HepG2 (cell line): ENCODE measurements at regions not wholly inside any gene's neighbourhood (a gene's known extent, or its start where the extent isn't known, plus 50 kb on each side); places are given as distances from the start of the nearest gene placed in this dataset.

Experiments
- BRD4 ChIP-seq: sonication (generic); formaldehyde crosslinking; IDR thresholded peaks from 2 replicates; pipeline ENCODE4 v1.4.0; 2020; ENCODE audit warnings: missing genetic modification reagents
- EED ChIP-seq: sonication (generic); formaldehyde crosslinking; IDR thresholded peaks from 2 replicates; pipeline ENCODE4 v1.5.0; 2020; ENCODE audit warnings: mild to moderate bottlenecking, missing genetic modification reagents
- FOXJ3 ChIP-seq: sonication (generic); formaldehyde crosslinking; IDR thresholded peaks from 2 replicates; pipeline ENCODE4 v1.4.0; 2020; ENCODE audit warnings: missing genetic modification reagents, mild to moderate bottlenecking, borderline replicate concordance
- GMEB1 ChIP-seq: sonication (generic); formaldehyde crosslinking; IDR thresholded peaks from 2 replicates; pipeline ENCODE4 v1.5.1; 2020; ENCODE audit warnings: missing genetic modification reagents, mild to moderate bottlenecking, borderline replicate concordance
- MAZ ChIP-seq, 2 experiments: sonication (generic) in 1 of 2; formaldehyde crosslinking in 1 of 2; IDR thresholded peaks; 2 replicates each; pipeline versions ENCODE4 v1.5.0 to v1.6.1; 2012 to 2020; ENCODE audit warnings: low read depth in 2 of 2, mild to moderate bottlenecking in 2 of 2, borderline replicate concordance in 1 of 2, improper control_type of control experiment in 1 of 2, low read length in 1 of 2, missing genetic modification reagents in 1 of 2, moderate library complexity in 1 of 2
- RELA ChIP-seq: sonication (generic); formaldehyde crosslinking; IDR thresholded peaks from 2 replicates; pipeline ENCODE4 v1.4.0; 2020; ENCODE audit warnings: missing genetic modification reagents
- ZHX2 ChIP-seq, 2 experiments: sonication (generic) in 1 of 2; formaldehyde crosslinking in 1 of 2; IDR thresholded peaks; 2 replicates each; pipeline versions ENCODE4 v1.6.1 to v1.9.0; 2014 to 2022; ENCODE audit warnings: antibody characterized with exemption in 1 of 2, borderline replicate concordance in 1 of 2, inconsistent platforms in 1 of 2, low read depth in 1 of 2, missing genetic modification reagents in 1 of 2
- ZNF720 ChIP-seq: sonication (generic); formaldehyde crosslinking; IDR thresholded peaks from 2 replicates; pipeline ENCODE4 v1.4.0; 2020; ENCODE audit warnings: missing genetic modification reagents
- TF ChIP-seq, protein P1 (sequence below): sonication (generic); formaldehyde crosslinking; IDR thresholded peaks from 2 replicates; pipeline ENCODE4 v1.5.0; 2020; ENCODE audit warnings: mild to moderate bottlenecking, missing genetic modification reagents, moderate library complexity

DNA sequence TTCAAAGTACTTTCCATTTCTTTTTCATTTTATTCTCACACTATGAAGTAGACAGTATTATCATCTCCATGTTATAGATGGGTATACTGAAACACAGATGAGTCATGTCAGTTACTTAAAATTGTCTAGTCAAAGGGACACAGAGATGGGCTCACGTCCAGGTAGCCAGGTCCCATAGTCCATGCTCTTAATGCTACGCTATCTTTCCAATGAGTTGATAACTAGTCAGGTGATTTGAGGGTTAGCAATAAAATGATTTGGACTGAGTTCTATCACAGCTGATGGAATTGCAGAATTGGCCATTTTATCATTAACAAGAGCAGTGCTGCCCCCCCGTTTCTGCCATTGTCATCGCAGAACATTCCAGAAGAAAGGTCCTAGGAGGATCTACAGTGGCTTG is 318.9 kb downstream of the DLEU7 start (continued):
- no peak for TF ChIP-seq EED
- no peak for TF ChIP-seq FOXJ3 (CRISPR knock-in tag)
- TF ChIP-seq RELA (CRISPR knock-in tag), result no peak
- TF ChIP-seq, protein P1, sequence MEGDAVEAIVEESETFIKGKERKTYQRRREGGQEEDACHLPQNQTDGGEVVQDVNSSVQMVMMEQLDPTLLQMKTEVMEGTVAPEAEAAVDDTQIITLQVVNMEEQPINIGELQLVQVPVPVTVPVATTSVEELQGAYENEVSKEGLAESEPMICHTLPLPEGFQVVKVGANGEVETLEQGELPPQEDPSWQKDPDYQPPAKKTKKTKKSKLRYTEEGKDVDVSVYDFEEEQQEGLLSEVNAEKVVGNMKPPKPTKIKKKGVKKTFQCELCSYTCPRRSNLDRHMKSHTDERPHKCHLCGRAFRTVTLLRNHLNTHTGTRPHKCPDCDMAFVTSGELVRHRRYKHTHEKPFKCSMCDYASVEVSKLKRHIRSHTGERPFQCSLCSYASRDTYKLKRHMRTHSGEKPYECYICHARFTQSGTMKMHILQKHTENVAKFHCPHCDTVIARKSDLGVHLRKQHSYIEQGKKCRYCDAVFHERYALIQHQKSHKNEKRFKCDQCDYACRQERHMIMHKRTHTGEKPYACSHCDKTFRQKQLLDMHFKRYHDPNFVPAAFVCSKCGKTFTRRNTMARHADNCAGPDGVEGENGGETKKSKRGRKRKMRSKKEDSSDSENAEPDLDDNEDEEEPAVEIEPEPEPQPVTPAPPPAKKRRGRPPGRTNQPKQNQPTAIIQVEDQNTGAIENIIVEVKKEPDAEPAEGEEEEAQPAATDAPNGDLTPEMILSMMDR (CRISPR knock-in tag), result no peak
- no peak for TF ChIP-seq BRD4
- TF ChIP-seq ZHX2 (IDR thresholded peaks at IDR 0.05; ENCODE audit: low read depth), result no peak
- no peak for TF ChIP-seq ZHX2 (CRISPR knock-in tag; IDR thresholded peaks at IDR 0.05; ENCODE audit: borderline replicate concordance)
- TF ChIP-seq GMEB1 (CRISPR knock-in tag), result no peak
- no peak for TF ChIP-seq ZNF720 (CRISPR knock-in tag)
- no peak for TF ChIP-seq MAZ (IDR thresholded peaks at IDR 0.05; ENCODE audit: borderline replicate concordance, low read depth, low read length)
- no peak for TF ChIP-seq MAZ (CRISPR knock-in tag; IDR thresholded peaks at IDR 0.05; ENCODE audit: low read depth)
